ENCODE measurements at regions not wholly inside any gene's neighbourhood (a gene's known extent, or its start where the extent isn't known, plus 50 kb on each side); places are given as distances from the start of the nearest gene placed in this dataset.

- peak; percentile 7 for DNase-seq
Measured at GRCh38 chr6:14929291-14929690, 316.6 kb upstream of the JARID2 start.

- no peak for DNase-seq
Measured at GRCh38 chr6:14930366-14930989, 315.4 kb upstream of the JARID2 start.

GRCh38 chr6:14932485-14933182 is 313.2 kb upstream of the JARID2 start:
- DNase-seq: no peak

- DNase-seq: no peak
Measured at GRCh38 chr6:14933183-14933544, 312.7 kb upstream of the JARID2 start.

- DNase-seq: no peak
Measured at GRCh38 chr6:14934013-14934412, 311.9 kb upstream of the JARID2 start.

GRCh38 chr6:14934844-14935243 is 311.0 kb upstream of the JARID2 start:
- DNase-seq: no peak

- DNase-seq: no peak
Measured at GRCh38 chr6:14936861-14937260, 309.0 kb upstream of the JARID2 start.

GRCh38 chr6:14943116-14943515 is 302.8 kb upstream of the JARID2 start:
- DNase-seq: no peak

- DNase-seq: no peak
Measured at GRCh38 chr6:14944593-14944992, 301.3 kb upstream of the JARID2 start.

- DNase-seq: no peak
Measured at GRCh38 chr6:14945461-14946185, 300.2 kb upstream of the JARID2 start.

GRCh38 chr6:14946753-14947152 is 299.1 kb upstream of the JARID2 start:
- DNase-seq: no peak

GRCh38 chr6:14948586-14949245 is 297.2 kb upstream of the JARID2 start:
- DNase-seq: no peak

- no peak for DNase-seq
Measured at GRCh38 chr6:14950103-14950969, 295.5 kb upstream of the JARID2 start.

- DNase-seq: no peak
Measured at GRCh38 chr6:14950970-14951276, 294.9 kb upstream of the JARID2 start.

- no peak for DNase-seq
Measured at GRCh38 chr6:14951704-14952103, 294.2 kb upstream of the JARID2 start.

GRCh38 chr6:14953836-14954235 is 292.0 kb upstream of the JARID2 start:
- DNase-seq: no peak

- DNase-seq: no peak
Measured at GRCh38 chr6:14957355-14958059, 288.4 kb upstream of the JARID2 start.

GRCh38 chr6:14959324-14959885 is 286.5 kb upstream of the JARID2 start:
- DNase-seq: no peak

GRCh38 chr6:14964556-14965270 is 281.2 kb upstream of the JARID2 start:
- DNase-seq: peak; percentile 67

- no peak for DNase-seq
Measured at GRCh38 chr6:14965424-14966075, 280.3 kb upstream of the JARID2 start.
